ENCODE measurements at regions not wholly inside any gene's neighbourhood (a gene's known extent, or its start where the extent isn't known, plus 50 kb on each side); places are given as distances from the start of the nearest gene placed in this dataset.

DNA sequence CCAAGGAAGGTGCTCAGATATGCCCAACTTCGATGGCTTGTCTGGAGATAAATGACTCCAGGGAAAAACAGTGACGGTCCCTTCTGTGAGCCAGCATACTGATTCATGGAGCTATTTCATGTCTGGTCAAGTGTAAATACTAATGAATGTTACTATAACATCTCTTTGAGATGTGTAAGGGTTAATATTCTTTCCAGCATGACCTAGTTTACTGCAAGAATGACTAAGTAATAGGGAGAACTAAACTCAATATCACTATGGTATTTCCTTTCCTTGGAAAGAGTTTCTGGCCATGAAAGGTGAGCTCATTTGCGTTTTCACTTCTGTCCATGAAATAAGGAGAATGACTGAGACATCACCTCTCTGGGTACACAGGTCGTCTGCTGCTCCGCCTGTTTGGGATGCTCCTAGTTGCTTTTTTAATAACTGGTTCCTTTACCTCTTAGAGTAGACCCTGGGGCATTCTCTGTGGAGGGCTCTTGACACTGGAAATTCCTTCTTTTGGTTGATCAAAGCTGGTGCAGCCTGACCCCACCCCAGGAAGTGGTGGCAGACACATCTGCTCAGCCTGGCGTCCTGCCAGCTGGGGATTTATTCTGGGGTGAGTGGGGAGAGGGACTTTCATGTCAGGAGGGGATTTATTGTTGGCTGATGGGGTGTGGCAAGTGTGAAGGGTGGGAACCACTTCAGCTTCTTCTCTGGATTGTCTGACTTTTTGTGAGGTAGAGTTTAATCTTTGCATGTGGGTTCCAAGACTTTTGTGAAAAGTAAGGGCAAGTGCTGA, 250.0 kb upstream of the MPDZ start:
- Histone ChIP-seq H3K27me3 (ENCODE audit: control insufficient read depth, low read length) (no peaks in the 10 kb centered on the region), H3K27ac (ENCODE audit: low read depth, low read length) (no peak overlapping the region), H3K4me3 (ENCODE audit: low read length) (no peak overlapping the region), H3K4me1 (ENCODE audit: control insufficient read depth, low read length) (no peaks in the 10 kb centered on the region), H3K9me2 (replicated peaks; ENCODE audit: control insufficient read depth, low read length) (no peaks in the 10 kb centered on the region), H4K20me1 (ENCODE audit: control insufficient read depth, insufficient read depth, low read depth, low read length) (no peaks in the 10 kb centered on the region), H3K9me3 (ENCODE audit: control insufficient read depth, insufficient read depth, low read length) (no peaks in the 10 kb centered on the region), H3F3A (ENCODE audit: control insufficient read depth, insufficient read depth) (no peaks in the 10 kb centered on the region), H3K79me2 (ENCODE audit: control insufficient read depth, low read length) (no peaks in the 10 kb centered on the region), H3K36me3 (ENCODE audit: control insufficient read depth, low read length) (no peaks in the 10 kb centered on the region), H3K4me2 (ENCODE audit: low read length) (no peak overlapping the region)
- TF ChIP-seq, protein P1, sequence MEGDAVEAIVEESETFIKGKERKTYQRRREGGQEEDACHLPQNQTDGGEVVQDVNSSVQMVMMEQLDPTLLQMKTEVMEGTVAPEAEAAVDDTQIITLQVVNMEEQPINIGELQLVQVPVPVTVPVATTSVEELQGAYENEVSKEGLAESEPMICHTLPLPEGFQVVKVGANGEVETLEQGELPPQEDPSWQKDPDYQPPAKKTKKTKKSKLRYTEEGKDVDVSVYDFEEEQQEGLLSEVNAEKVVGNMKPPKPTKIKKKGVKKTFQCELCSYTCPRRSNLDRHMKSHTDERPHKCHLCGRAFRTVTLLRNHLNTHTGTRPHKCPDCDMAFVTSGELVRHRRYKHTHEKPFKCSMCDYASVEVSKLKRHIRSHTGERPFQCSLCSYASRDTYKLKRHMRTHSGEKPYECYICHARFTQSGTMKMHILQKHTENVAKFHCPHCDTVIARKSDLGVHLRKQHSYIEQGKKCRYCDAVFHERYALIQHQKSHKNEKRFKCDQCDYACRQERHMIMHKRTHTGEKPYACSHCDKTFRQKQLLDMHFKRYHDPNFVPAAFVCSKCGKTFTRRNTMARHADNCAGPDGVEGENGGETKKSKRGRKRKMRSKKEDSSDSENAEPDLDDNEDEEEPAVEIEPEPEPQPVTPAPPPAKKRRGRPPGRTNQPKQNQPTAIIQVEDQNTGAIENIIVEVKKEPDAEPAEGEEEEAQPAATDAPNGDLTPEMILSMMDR (IDR thresholded peaks at IDR 0.05; ENCODE audit: low read depth, low read length, poor library complexity, severe bottlenecking) = no peak

DNA sequence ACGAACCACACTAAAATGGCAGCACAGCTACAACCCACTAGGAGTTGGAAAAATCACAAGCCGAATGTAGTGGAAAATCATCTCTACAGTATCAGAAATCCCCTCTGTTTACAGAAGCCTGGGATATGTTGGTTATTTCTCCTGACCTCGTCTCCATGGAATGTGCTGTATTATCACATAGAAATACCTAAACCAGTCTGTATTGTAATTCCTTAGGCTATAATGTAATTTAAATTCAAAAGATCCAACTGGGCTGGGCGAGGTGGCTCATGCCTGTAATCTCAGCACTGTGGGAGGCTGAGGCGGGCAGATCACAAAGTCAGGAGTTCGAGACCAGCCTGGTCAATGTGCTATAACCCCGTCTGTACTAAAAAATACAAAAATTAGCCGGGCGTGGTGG, 244.8 kb upstream of the MPDZ start:
- no peak overlapping the region for H3K4me2 ChIP-seq (ENCODE audit: low read length)
- H3K4me3 ChIP-seq (ENCODE audit: low read length) = no peak overlapping the region
- no peaks in the 10 kb centered on the region for H3K27me3 ChIP-seq (ENCODE audit: control insufficient read depth, low read length)
- H3K9me3 ChIP-seq (ENCODE audit: control insufficient read depth, insufficient read depth, low read length) = no peaks in the 10 kb centered on the region
- no peaks in the 10 kb centered on the region for H3K4me1 ChIP-seq (ENCODE audit: control insufficient read depth, low read length)
- no peaks in the 10 kb centered on the region for H4K20me1 ChIP-seq (ENCODE audit: control insufficient read depth, insufficient read depth, low read depth, low read length)
- TF ChIP-seq EZH2phosphoT487 (IDR thresholded peaks at IDR 0.05; ENCODE audit: borderline replicate concordance, low read length) = no peak
- TF ChIP-seq, protein P1 (IDR thresholded peaks at IDR 0.05; ENCODE audit: low read depth, low read length, poor library complexity, severe bottlenecking) = no peak
- H3K27ac ChIP-seq (ENCODE audit: low read depth, low read length) = no peak overlapping the region
- no peaks in the 10 kb centered on the region for H3K9me2 ChIP-seq (replicated peaks; ENCODE audit: control insufficient read depth, low read length)
- no peaks in the 10 kb centered on the region for H3K36me3 ChIP-seq (ENCODE audit: control insufficient read depth, low read length)
- H3K79me2 ChIP-seq (ENCODE audit: control insufficient read depth, low read length) = no peaks in the 10 kb centered on the region
- H3F3A ChIP-seq (ENCODE audit: control insufficient read depth, insufficient read depth) = no peaks in the 10 kb centered on the region

DNA sequence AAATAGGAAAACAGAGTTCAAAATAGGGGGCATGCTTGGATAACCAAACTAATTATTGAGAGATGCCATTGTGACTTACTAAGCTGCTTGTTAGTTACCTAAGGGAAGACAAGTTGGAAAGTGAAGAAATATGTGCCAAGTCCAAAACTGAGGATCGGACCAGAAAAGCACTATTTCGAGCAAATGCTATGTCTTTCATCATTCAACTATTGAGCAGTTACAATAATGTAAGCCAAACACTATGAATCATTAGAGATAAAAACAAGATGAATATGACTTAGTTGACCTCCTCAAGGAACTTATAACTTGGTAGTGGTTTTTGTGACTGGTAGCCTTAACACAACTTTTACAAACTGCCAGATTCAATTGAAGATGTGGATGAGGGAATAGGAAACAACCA, 240.6 kb upstream of the MPDZ start:
- Histone ChIP-seq H3K36me3 (ENCODE audit: control insufficient read depth, low read length) (no peaks in the 10 kb centered on the region), H3K4me3 (ENCODE audit: low read length) (no peak overlapping the region), H3K27me3 (ENCODE audit: control insufficient read depth, low read length) (no peaks in the 10 kb centered on the region), H4K20me1 (ENCODE audit: control insufficient read depth, insufficient read depth, low read depth, low read length) (no peaks in the 10 kb centered on the region), H3K79me2 (ENCODE audit: control insufficient read depth, low read length) (no peaks in the 10 kb centered on the region), H3K9me2 (replicated peaks; ENCODE audit: control insufficient read depth, low read length) (no peaks in the 10 kb centered on the region), H3K4me1 (ENCODE audit: control insufficient read depth, low read length) (no peaks in the 10 kb centered on the region), H3K4me2 (ENCODE audit: low read length) (no peak overlapping the region), H3K9me3 (ENCODE audit: control insufficient read depth, insufficient read depth, low read length) (no peaks in the 10 kb centered on the region), H3K27ac (ENCODE audit: low read depth, low read length) (no peak overlapping the region), H3F3A (ENCODE audit: control insufficient read depth, insufficient read depth) (no peaks in the 10 kb centered on the region)
- TF ChIP-seq, protein P1 (IDR thresholded peaks at IDR 0.05; ENCODE audit: low read depth, low read length, poor library complexity, severe bottlenecking) = no peak
- no peak for TF ChIP-seq EZH2phosphoT487 (IDR thresholded peaks at IDR 0.05; ENCODE audit: borderline replicate concordance, low read length)

Measured in DOHH2 (cell line).